Effector memory CD8-positive, alpha-beta T cell (primary cell): ENCODE measurements at regions not wholly inside any gene's neighbourhood (a gene's known extent, or its start where the extent isn't known, plus 50 kb on each side); places are given as distances from the start of the nearest gene placed in this dataset.
"Not testable (repeated sequence)": the region's sequence is repeated elsewhere in the genome, so short reads cannot be mapped to it uniquely, and the experiment has no call there.

Experiments
- ATAC-seq: fragments of 150-1000 bp; cut with Tn5 transposase; replicated peaks from 2 replicates; pipeline ENCODE4 v1.10.0; 2021; ENCODE audit warnings: mild to moderate bottlenecking, moderate library complexity
- DNase-seq, 3 experiments: peaks; one replicate each; pipeline ENCODE4 v3.0.0; 2021
- H3K27ac Mint-ChIP-seq, 2 donors: one replicate each; pipeline ENCODE4 v1.8.0; 2022; ENCODE audit warnings: mild to moderate bottlenecking in 2 of 2, mixed read lengths in 2 of 2, moderate library complexity in 2 of 2
- H3K27me3 Mint-ChIP-seq, 2 donors: one replicate each; pipeline ENCODE4 v1.8.0; 2022; ENCODE audit warnings: mixed read lengths in 2 of 2
- H3K36me3 Mint-ChIP-seq: one replicate; pipeline ENCODE4 v1.8.0; 2022; ENCODE audit warnings: mild to moderate bottlenecking, moderate library complexity, mixed read lengths; ENCODE audit not compliant: insufficient read depth
- H3K4me1 Mint-ChIP-seq, 2 donors: one replicate each; pipeline ENCODE4 v1.8.0; 2022; ENCODE audit warnings: low read depth in 2 of 2, mixed read lengths in 2 of 2
- H3K4me3 Mint-ChIP-seq, 2 donors: one replicate each; pipeline ENCODE4 v1.8.0; 2022; ENCODE audit warnings: mild to moderate bottlenecking in 2 of 2, mixed read lengths in 2 of 2, moderate library complexity in 2 of 2
- H3K9me3 Mint-ChIP-seq, 2 donors: one replicate each; pipeline ENCODE4 v1.8.0; 2022; ENCODE audit warnings: mixed read lengths in 2 of 2

DNA sequence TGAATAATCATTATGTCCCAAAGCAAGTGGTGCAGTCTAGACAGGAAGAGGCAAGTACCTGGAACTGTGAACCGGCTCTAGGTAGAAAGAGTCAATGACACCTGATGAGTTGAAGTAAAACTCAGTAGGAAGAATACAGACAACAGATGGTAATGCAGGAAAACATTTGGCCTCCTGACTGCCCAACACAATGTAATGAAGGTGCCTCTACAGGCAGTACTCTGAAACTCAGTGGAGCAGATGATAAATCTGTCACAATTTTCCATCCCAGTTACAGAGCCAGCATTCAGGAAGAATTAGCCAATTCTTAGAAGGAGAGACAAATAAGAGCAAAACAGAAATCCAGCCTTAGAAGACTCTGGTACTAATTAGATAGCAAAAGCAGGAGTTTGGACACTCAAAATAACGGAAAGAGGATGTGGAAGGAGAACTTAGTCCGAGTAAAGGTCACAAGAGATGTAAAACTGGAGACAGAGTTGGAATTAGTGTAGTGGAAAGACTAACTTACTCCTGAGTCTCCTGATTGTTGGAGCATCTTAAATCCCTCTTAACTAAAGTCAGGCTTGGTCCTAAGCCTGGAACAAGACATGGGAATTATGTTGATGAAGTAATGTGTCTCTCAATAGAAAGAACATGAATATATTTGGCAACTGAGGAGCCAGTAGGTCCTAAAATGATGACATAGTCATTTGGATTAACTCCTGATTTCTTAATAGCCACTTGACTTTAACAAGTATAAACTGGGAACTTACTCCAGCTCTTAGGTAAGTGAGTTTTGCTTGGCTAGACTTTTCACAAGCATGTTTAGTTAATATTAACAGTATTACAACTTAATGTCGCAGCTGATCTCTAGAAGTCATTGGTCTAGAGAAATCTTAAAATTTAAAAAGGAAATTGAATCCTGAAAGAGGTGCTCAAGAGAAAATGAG lies 457.3 kb upstream of the MIR17HG start:
- H3K36me3 Mint-ChIP-seq = no peaks in the 10 kb centered on the region
- ATAC-seq = no peak

DNA sequence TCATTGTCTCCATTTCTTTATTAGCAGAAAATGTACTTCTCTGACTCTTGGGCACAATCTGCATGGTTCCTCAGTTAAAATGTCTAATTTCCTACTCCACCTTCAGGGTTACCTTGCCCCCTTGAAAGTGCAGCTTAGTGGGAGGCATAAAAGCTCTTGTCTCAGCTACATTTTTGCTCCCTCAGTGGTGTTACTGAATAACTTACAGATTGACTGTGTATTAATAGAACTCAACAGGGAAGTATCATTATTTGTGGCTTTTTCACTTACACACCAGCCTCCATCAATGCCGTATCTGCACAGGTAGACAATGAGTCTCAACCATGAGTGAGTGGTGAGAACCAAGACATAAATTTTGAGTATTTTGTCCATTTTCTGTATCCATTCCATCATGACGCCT lies 456.2 kb upstream of the MIR17HG start:
- Mint-ChIP-seq H3K4me3 (no peak overlapping the region), H3K36me3 (no peaks in the 10 kb centered on the region), H3K27ac (no peak overlapping the region), H3K4me1 (no peaks in the 10 kb centered on the region), H3K9me3 (peaks cover 9 to 13% of the 10 kb centered on the region in 2 donors), H3K27me3 (no peaks in the 10 kb centered on the region)
- DNase-seq = no peak
- no peak for ATAC-seq

More for the DNA sequence above, 457.3 kb upstream of the MIR17HG start:
- Mint-ChIP-seq H3K4me3 (no peak overlapping the region), H3K9me3 (peaks cover 9 to 13% of the 10 kb centered on the region in 2 donors), H3K27me3 (no peaks in the 10 kb centered on the region), H3K27ac (no peak overlapping the region), H3K4me1 (no peaks in the 10 kb centered on the region)
- no peak for DNase-seq

DNA sequence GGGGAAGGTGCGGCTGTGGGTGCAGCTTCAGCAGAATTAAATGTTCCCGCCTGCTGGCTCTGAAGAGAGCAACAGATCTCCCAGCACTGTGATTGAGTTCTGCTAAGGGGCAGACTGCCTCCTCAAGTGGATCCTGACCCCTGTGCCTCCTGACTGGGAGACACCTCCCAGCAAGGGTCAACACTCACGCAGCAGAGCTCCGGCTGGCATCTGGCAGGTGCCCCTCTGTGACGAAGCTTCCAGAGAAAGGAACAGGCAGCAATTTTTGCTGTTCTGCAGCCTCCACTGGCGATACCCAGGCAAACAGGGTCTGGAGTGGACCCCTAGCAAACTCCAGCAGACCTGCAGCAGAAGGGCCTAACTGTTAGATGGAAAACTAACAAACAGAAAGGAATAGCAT lies 454.3 kb upstream of the MIR17HG start:
- ATAC-seq, DNase-seq, H3K4me1 Mint-ChIP-seq, H3K27me3 Mint-ChIP-seq, H3K27ac Mint-ChIP-seq, H3K36me3 Mint-ChIP-seq, H3K4me3 Mint-ChIP-seq: not testable (repeated sequence)
- peaks cover 11 to 13% of the 10 kb centered on the region in 2 donors for H3K9me3 Mint-ChIP-seq

DNA sequence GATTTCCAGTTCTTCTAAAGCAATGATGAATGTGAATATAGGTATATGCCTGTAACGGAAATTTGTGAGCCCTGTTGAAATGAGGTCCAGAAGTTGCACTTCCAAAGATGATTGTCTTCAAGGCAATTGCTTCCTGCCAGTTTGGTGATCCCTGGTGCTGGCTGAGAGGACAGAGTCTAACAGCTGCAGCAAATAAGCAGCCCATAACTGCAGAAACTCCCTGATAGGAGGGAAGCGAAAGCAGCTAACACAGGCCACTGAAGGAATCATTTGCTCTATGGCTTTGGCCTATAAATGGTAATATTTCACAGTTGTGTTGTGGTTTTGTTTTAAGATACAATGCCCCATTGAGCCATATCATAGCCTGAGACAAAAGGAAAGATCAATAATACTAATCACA lies 451.5 kb upstream of the MIR17HG start:
- no peak overlapping the region for H3K27ac Mint-ChIP-seq
- no peaks in the 10 kb centered on the region for H3K4me1 Mint-ChIP-seq
- DNase-seq (no peak), ATAC-seq (no peak)
- H3K27me3 Mint-ChIP-seq = no peaks in the 10 kb centered on the region
- peaks cover 11 to 20% of the 10 kb centered on the region in 2 donors for H3K9me3 Mint-ChIP-seq
- no peak overlapping the region for H3K4me3 Mint-ChIP-seq
- H3K36me3 Mint-ChIP-seq = no peaks in the 10 kb centered on the region

DNA sequence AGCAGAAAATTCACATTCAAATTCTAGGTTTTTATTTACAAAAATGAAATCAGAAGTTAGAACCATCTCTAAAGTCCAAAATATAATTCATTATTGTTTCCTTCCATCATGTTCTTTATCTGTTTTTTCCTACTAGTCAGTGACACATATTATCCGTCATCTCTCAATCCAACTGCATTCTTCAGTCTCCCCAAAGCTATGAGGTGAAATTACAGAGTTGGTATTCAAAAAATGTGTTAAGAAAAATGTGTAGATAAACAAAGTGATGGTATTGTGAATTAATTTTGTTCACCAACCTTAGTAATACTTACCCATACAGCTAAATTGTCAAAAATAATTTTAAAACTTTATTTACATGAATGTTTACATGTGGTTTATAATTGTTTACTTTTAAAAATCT lies 448.7 kb upstream of the MIR17HG start:
- Mint-ChIP-seq H3K4me3 (no peak overlapping the region), H3K27ac (no peak overlapping the region), H3K27me3 (no peaks in the 10 kb centered on the region), H3K36me3 (no peaks in the 10 kb centered on the region), H3K9me3 (peaks cover 6 to 13% of the 10 kb centered on the region in 2 donors), H3K4me1 (no peaks in the 10 kb centered on the region)
- ATAC-seq (no peak), DNase-seq (no peak)

DNA sequence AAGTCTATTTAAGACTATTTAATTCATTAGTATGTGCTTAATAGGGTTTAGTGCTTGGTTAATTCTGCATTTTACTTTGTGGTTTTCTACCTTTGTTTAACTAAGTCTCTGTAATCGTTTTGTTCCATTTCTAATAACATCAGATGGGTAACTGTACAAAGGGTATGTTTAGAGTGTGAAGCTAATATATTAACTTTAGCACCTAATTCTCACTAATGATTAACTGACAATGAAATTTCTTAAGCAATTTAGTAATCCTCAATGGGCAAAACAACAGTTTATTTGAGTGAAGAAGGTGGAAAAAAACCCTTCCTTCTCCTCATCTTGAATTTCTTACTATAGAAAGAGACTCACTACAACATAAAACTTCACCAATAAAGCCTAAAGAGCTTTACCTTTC lies 448.1 kb upstream of the MIR17HG start:
- H3K36me3 Mint-ChIP-seq = no peaks in the 10 kb centered on the region
- H3K27me3 Mint-ChIP-seq = no peaks in the 10 kb centered on the region
- H3K9me3 Mint-ChIP-seq = peaks cover 5 to 13% of the 10 kb centered on the region in 2 donors
- no peak overlapping the region for H3K4me3 Mint-ChIP-seq
- no peaks in the 10 kb centered on the region for H3K4me1 Mint-ChIP-seq
- ATAC-seq = no peak
- H3K27ac Mint-ChIP-seq = no peak overlapping the region
- DNase-seq = no peak

DNA sequence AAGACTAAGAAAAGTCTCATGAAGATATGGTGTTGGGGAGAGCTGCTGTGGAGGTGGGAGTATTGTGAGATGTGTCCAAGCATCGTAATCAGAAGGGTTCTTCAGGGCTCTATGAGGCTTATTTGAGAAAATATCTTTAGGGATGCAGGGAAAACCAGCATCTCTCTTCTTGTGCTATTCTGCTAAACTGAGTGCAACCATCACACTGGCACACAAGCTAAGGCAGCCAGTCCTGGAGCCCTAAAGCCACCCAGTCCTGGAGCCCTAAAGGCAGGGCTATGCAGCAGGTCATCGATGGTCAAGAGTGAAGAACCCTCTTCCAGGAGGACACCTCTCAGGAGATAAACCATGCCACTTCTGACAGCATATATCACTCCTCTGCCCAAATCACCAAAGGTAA lies 445.2 kb upstream of the MIR17HG start:
- H3K4me1 Mint-ChIP-seq = no peaks in the 10 kb centered on the region
- no peaks in the 10 kb centered on the region for H3K27me3 Mint-ChIP-seq
- H3K4me3 Mint-ChIP-seq = no peak overlapping the region
- H3K36me3 Mint-ChIP-seq = no peaks in the 10 kb centered on the region
- no peak for DNase-seq
- peaks cover 6 to 13% of the 10 kb centered on the region in 2 donors for H3K9me3 Mint-ChIP-seq
- ATAC-seq = no peak
- H3K27ac Mint-ChIP-seq = no peak overlapping the region

DNA sequence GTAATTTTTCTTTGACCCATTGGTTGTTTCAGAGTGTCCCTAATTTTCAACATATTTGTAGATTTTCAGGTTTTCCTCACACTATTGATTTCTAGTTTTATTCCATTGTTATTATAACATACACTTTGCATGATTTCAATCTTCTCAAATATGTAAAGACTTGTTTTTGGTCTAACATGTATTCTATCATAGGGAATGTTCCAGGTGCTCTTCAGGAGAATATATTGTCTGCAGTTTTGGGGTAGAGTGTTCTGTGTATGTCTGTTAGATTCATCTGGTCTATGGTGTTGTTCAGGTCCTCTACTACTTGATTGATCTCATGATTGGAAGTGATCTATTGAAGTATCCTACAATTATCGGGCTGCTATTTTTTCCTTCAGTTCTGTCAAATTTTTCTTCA lies 440.9 kb upstream of the MIR17HG start:
- peaks cover 5 to 7% of the 10 kb centered on the region in 2 donors for H3K9me3 Mint-ChIP-seq
- H3K4me3 Mint-ChIP-seq = no peak overlapping the region
- DNase-seq (no peak), ATAC-seq (no peak)
- no peak overlapping the region for H3K27ac Mint-ChIP-seq
- H3K36me3 Mint-ChIP-seq = no peaks in the 10 kb centered on the region
- H3K27me3 Mint-ChIP-seq = no peaks in the 10 kb centered on the region
- H3K4me1 Mint-ChIP-seq = no peaks in the 10 kb centered on the region

DNA sequence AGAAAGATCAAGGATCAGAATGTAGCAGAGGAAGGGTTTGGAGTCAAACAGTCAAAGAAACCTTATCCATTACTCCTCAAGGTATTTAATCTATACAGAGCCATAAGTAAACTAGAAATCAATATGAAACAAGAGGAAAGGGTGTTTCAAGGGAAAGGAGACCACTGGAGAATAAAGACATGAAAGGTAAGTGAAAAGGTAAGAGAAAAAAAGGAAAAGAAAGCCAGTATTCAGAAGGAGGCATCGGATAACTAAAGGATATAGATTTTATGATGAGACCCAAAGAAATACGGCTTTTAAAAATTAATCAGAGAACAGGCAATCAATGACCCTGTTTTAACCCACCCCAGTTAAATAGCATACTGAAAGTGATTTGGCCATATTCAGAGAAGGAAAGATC lies 438.7 kb upstream of the MIR17HG start:
- Mint-ChIP-seq H3K4me3 (no peak overlapping the region), H3K36me3 (no peaks in the 10 kb centered on the region), H3K27ac (no peak overlapping the region), H3K27me3 (no peaks in the 10 kb centered on the region), H3K4me1 (no peaks in the 10 kb centered on the region), H3K9me3 (peaks cover 5 to 6% of the 10 kb centered on the region in 2 donors)
- no peak for ATAC-seq
- no peak for DNase-seq

DNA sequence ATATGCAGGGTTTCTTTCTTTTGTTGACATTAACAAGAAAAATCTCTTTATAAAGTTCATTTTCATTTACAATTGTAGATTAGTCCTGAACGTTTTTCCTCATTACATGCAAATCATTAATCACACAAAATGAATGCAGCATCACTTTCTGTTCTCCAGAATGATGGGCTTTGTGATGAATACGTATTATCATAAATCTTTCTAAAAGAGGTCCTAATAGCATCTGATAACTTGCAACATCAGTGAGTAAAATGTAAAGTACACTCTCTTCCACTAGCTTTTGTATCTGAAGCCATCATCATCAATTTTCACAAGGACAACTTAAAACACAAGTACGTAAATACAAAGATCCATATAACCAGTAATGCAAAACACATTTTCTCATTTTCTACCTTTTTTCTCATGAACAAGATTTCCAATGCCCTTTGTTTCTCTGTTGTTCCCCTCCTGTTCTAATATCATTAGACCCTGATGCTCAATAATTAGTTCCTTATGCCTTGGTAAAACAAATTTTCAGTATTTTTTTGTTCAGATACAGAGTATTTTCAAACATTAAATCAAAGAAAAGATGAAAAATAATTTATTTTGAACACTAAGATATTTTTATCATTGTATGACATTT lies 437.4 kb upstream of the MIR17HG start:
- ATAC-seq = no peak
- Mint-ChIP-seq H3K4me1 (no peaks in the 10 kb centered on the region), H3K36me3 (no peaks in the 10 kb centered on the region), H3K4me3 (no peak overlapping the region), H3K27me3 (no peaks in the 10 kb centered on the region), H3K27ac (no peak overlapping the region), H3K9me3 (peaks cover 5 to 9% of the 10 kb centered on the region in 2 donors)
- DNase-seq = no peak

DNA sequence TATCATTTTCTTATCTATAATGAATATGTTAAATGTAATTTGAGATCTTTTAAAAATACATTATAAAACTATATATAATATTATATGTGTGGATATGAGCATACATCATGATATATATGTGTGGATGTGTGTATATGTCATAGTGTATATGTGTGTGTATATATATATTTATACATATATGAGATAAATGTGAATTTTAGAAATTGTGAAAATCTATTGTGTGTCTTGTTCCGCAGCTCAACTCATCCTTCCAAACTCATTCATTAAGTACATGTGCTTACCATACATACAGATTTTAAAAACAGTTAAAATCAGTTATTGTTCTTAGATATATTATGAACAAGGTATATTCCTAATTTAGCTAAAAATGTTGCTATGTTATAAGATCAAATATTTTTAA lies 435.2 kb upstream of the MIR17HG start:
- DNase-seq (no peak), ATAC-seq (no peak)
- Mint-ChIP-seq H3K27me3 (no peaks in the 10 kb centered on the region), H3K36me3 (no peaks in the 10 kb centered on the region), H3K27ac (no peak overlapping the region), H3K4me3 (no peak overlapping the region), H3K9me3 (peaks cover 5 to 16% of the 10 kb centered on the region in 2 donors), H3K4me1 (no peaks in the 10 kb centered on the region)

DNA sequence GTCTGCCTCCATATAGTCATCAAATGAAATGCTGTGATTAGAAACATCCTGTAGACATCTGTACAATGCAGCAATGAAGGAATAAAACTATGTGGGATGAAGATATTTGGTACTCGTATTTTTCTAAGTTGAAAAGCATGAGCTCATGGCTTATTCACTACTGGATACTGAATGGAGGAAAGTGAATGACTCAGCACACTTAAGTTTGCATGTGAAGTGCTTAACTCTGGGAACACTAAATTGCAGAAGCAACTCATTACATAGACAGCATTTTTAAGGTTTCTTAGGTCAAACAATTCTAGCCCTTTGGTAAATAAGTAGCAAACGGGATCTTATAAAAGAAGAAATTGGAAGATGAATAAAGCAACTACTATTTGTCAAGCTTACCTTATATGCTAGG lies 429.0 kb upstream of the MIR17HG start:
- H3K9me3 Mint-ChIP-seq = peaks cover 9 to 10% of the 10 kb centered on the region in 2 donors
- no peak overlapping the region for H3K27ac Mint-ChIP-seq
- ATAC-seq (no peak), DNase-seq (no peak)
- H3K4me1 Mint-ChIP-seq = no peaks in the 10 kb centered on the region
- H3K36me3 Mint-ChIP-seq = no peaks in the 10 kb centered on the region
- H3K4me3 Mint-ChIP-seq = no peak overlapping the region
- no peaks in the 10 kb centered on the region for H3K27me3 Mint-ChIP-seq

DNA sequence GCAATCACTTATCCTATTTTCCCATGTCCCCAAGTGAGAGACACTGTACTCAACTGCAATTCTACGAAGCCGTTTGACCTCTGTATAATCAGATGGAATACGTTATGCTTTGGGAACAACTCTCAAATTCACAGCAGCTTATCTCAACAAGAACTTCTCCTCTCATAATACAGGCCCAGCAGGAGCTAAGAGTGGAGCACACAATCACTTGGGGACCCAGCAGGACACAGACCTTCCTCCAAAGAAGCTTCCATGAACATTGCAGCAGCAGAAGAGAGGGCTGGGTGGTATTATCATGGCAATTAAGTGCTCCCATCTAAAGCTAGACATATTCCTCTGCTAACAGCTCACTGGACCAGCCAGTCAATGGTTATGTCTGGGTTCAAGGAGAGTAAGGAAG lies 428.3 kb upstream of the MIR17HG start:
- Mint-ChIP-seq H3K9me3 (peaks cover 9 to 10% of the 10 kb centered on the region in 2 donors), H3K36me3 (no peaks in the 10 kb centered on the region), H3K4me3 (no peak overlapping the region), H3K4me1 (no peaks in the 10 kb centered on the region), H3K27ac (no peak overlapping the region), H3K27me3 (no peaks in the 10 kb centered on the region)
- ATAC-seq = no peak
- no peak for DNase-seq

DNA sequence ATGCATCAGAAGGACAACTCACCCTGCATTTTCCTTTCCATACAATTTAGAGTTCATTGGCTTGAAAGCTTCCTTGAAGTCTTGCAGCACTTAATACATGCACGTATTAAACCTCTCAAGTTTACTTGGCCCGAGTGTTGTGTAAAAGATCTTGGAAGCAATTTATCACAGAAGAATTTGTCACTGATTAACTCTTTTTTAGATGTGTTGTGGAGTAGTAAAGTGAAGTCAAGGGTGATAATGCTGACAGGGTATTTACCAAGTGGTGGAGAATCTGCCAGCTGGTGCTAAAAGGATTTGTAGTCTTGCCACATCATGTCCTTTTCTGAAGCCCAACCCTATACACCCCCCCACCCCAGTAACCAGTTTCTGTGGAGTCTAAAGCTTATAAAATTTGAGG lies 421.0 kb upstream of the MIR17HG start:
- DNase-seq = no peak
- ATAC-seq = no peak
- no peaks in the 10 kb centered on the region for H3K27me3 Mint-ChIP-seq
- H3K9me3 Mint-ChIP-seq = peaks cover 8 to 18% of the 10 kb centered on the region in 2 donors
- no peak overlapping the region for H3K4me3 Mint-ChIP-seq
- no peak overlapping the region for H3K27ac Mint-ChIP-seq
- no peaks in the 10 kb centered on the region for H3K4me1 Mint-ChIP-seq
- no peaks in the 10 kb centered on the region for H3K36me3 Mint-ChIP-seq
